ENCODE measurements at regions not wholly inside any gene's neighbourhood (a gene's known extent, or its start where the extent isn't known, plus 50 kb on each side); places are given as distances from the start of the nearest gene placed in this dataset.
"Not testable (repeated sequence)": the region's sequence is repeated elsewhere in the genome, so short reads cannot be mapped to it uniquely, and the experiment has no call there.

GRCh38 chr6:72457738-72458137 lies 164.1 kb upstream of the KCNQ5 start:
- no peak for DNase-seq

DNA sequence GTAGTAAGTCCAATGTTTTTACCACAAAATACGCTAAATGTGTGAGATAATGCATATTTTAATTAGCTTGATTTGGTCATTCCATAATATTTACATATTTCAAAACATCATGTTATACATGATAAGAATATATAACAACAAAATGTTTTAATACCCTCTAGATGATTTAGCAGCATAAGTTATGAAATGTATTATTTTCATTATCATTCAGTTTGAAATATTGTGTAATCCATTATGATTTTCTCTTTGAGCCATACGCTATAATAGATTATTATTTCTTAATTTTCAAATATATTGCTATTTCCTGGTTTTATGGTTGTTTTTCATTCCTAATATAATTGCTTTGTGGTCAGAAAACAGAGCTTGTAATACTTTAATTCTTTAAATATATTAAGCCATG lies 163.3 kb upstream of the KCNQ5 start:
- DNase-seq = no peak

GRCh38 chr6:72461144-72461543 lies 160.7 kb upstream of the KCNQ5 start:
- DNase-seq = no peak

DNA sequence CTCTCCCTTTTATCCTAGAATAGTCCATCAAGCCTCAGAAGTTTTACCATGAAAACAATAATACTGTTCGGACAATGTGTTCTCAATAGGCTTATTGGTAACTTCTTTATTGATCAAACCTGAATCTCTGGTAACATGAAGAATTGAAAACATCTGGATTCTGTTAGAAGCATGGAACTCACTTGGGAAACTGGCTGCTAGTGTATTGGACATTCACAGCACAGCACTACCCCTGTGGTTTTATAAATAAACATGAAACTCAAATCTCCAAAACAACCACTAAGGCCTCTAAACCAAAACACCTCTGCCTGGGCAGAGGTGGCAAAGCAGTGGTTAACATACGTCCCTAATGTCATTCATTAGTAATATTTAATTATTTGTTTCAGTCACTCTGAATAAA lies 157.6 kb upstream of the KCNQ5 start:
- DNase-seq = no peak

GRCh38 chr6:72464791-72465691 lies 156.8 kb upstream of the KCNQ5 start:
- DNase-seq = no peak

DNA sequence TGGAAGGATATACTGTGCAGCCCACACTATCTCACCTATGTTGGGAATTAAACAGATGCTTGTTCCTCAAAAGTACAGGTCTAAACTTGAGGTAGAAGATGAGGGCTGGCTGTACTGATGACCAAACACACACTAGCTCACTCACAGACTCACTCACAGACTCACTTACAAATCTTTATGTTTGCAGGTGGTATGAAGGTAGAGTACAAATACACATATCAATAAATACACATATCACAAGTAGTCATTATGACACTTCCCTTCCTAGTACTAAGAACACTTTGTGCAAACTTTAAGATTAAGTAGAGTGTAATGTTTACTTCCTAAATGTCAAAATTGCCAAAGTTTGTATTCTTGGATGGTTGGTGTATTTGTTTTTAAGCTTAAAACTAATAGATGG lies 155.4 kb upstream of the KCNQ5 start:
- no peak for DNase-seq

GRCh38 chr6:72466971-72467566 lies 154.8 kb upstream of the KCNQ5 start:
- peak; percentile 95 for DNase-seq

- not testable (repeated sequence) for DNase-seq
These were observed 152.4 kb upstream of the KCNQ5 start for GRCh38 chr6:72469406-72469983.

DNA sequence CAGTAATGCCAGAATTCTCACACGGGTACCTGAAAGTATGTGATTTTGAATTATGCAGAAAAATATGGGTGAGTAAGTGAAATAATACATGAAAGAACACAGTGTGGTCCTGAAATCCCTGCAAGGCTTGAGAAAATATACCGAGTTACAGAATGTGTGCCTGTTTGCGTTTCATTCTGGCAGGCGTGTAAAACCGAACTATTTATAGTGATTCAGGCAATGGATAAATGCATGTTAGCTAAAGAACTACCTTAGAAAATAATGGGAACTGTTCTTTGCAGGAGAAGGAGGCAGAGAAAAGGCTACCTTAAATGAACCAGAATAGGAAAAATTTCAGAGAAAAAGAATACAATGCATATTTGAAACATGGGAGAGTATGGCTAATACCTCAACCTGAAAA lies 145.8 kb upstream of the KCNQ5 start:
- no peak for DNase-seq

DNA sequence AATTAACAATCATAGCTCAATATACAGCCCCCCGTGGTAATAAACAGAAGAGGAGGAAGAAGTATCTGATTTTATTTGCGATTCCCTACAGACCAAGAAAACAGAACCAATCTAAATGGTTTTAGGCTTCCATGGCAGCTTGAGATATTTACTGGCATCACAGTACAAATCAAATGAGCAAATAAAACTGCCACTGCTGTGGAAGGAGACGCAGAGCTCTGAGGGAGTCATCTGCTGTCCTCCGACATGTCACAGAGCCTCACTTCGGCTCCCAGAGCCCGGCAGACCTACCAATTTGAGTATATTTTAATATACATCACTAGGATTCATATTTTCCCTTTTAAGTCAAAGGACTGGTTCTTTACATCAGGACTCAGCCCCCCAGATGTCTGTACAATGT lies 145.2 kb upstream of the KCNQ5 start:
- DNase-seq = no peak

DNA sequence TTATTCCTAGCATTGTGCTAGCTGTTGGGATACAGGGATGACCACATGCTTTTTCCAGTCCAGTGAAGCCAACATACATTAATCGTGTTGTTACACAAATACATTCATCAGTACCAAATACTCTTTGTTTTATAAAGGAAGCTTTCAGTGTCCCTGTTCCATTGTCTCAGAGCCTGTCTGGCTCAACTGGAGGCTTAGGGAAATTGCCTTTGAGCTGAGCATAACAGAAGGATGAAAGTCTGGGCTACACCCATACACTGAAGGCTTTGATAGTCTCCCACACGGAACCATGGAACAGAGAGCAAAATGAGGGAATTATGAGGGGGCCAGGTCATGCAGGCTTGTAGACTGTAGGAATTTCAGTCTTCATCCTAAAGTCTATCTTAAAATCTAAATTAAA lies 126.4 kb upstream of the KCNQ5 start:
- no peak for DNase-seq

GRCh38 chr6:72497186-72497585 lies 124.7 kb upstream of the KCNQ5 start:
- DNase-seq = no peak

DNA sequence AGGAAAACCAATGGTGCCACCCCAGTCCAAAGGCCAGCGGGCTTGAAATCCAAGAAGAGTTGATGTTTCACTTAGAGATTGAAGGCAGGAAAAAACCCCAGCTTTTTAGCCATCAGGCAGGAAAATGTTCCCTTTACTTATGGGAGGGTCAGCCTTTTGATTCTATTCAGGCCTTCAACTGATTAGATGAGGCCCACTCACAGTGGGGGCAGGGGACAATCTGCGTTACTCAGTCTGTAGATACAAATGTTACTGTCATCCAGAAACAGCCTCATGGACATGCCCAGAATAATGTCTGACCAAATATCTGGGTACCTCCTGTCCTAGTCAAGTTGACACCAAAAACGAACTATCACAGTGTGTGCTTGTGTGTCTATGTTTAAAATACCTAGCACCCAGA lies 121.2 kb upstream of the KCNQ5 start:
- DNase-seq = no peak

DNA sequence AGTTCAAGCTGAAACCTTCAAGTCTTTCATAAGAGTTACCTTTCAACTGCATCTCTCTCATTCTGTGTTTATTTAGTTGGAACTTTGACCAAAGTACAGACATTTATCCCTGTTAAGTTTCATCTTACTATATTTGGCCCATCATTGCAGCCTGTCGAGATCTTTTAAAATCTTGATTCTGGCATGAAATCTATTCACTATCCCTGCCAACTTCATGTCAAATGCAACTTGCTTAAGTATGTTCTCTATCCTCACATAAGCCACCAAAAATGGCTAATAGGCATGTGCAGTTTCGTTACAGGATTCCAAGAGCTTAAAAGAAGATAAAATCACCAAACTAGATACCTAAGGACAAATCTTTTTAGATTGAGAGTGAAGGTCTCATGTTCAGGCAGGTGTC lies 117.5 kb upstream of the KCNQ5 start:
- DNase-seq = no peak

- no peak for DNase-seq
These were observed 116.4 kb upstream of the KCNQ5 start for GRCh38 chr6:72505446-72505845.

- DNase-seq = no peak
These were observed 102.0 kb upstream of the KCNQ5 start for GRCh38 chr6:72519871-72520270.

- DNase-seq = no peak
These were observed 100.2 kb upstream of the KCNQ5 start for GRCh38 chr6:72521684-72522083.

DNA sequence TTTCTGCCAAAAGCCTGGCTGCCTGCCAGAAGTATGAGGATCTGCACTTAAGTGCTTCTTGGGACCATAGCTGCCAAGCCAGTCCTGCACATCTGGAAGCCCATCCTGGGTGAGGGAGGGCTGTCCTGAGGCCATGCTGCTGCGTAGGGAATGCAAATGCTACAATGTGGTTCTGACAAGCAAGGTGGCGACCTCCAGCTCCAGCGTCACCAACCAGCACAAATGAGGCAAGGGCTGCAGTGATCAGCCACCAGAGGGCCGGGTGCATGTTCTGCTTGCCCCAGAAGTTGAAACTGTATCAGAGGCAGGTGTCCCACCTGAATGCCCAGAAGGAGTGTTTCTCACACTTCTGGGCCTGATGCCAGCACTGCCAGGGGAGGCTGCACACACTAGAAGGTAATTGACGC lies 99.1 kb upstream of the KCNQ5 start:
- DNase-seq = peak; percentile 88

GRCh38 chr6:72524011-72524645 lies 97.7 kb upstream of the KCNQ5 start:
- peak; percentile 91 for DNase-seq

- no peak for DNase-seq
These were observed 95.9 kb upstream of the KCNQ5 start for GRCh38 chr6:72525821-72526510.

- no peak for DNase-seq
These were observed 91.7 kb upstream of the KCNQ5 start for GRCh38 chr6:72530152-72530551.

GRCh38 chr6:72530750-72531149 lies 91.1 kb upstream of the KCNQ5 start:
- DNase-seq = no peak

- DNase-seq = no peak
These were observed 88.3 kb upstream of the KCNQ5 start for GRCh38 chr6:72533606-72534005.

Data from NCI-H345 (cell line).